Neural cell (in vitro differentiated cells): ENCODE measurements at regions not wholly inside any gene's neighbourhood (a gene's known extent, or its start where the extent isn't known, plus 50 kb on each side); places are given as distances from the start of the nearest gene placed in this dataset.

Experiments
- H2AFZ ChIP-seq: fragments of 200-600, 300-800 bp; sonication (generic), shearing (Covaris generic); 2 replicates; pipeline ENCODE4 v1.6.0; 2014; ENCODE audit warnings: low read depth, mild to moderate bottlenecking, antibody characterized with exemption, low read length, moderate library complexity
- H3F3A ChIP-seq: fragments of 200-600 bp; shearing (Covaris generic); 2 replicates; pipeline ENCODE4 v1.6.1; 2016; ENCODE audit warnings: mild to moderate bottlenecking, moderate library complexity, mixed read lengths, antibody characterized with exemption, low read length; ENCODE audit not compliant: insufficient read depth, poor library complexity, severe bottlenecking
- H3K27ac ChIP-seq: fragments of 200-600, 300-800 bp; sonication (generic), shearing (Covaris generic); 2 replicates; pipeline ENCODE4 v1.5.1; 2014; ENCODE audit warnings: mild to moderate bottlenecking, low read length, moderate library complexity
- H3K27me3 ChIP-seq: fragments of 300-800, 200-600 bp; sonication (generic), shearing (Covaris generic); 2 replicates; pipeline ENCODE4 v1.6.0; 2014; ENCODE audit warnings: mild to moderate bottlenecking, low read depth, low read length, moderate library complexity; ENCODE audit not compliant: insufficient read depth
- H3K36me3 ChIP-seq: fragments of 300-800, 200-600 bp; sonication (generic), shearing (Covaris generic); 2 replicates; pipeline ENCODE4 v1.5.1; 2014; ENCODE audit warnings: mild to moderate bottlenecking, antibody characterized with exemption, low read length, moderate library complexity; ENCODE audit not compliant: insufficient read depth
- H3K4me2 ChIP-seq: fragments of 300-800, 200-600 bp; sonication (generic), shearing (Covaris generic); 2 replicates; pipeline ENCODE4 v1.6.0; 2014; ENCODE audit warnings: mild to moderate bottlenecking, low read length
- H3K4me3 ChIP-seq: fragments of 300-800, 200-600 bp; sonication (generic), shearing (Covaris generic); 2 replicates; pipeline ENCODE4 v1.5.1; 2014; ENCODE audit warnings: mild to moderate bottlenecking, low read length, moderate library complexity
- H3K79me2 ChIP-seq: fragments of 200-600 bp; shearing (Covaris generic); replicated peaks from 2 replicates; pipeline ENCODE4 v1.6.0; 2014; ENCODE audit warnings: mild to moderate bottlenecking, low read length, moderate library complexity; ENCODE audit not compliant: insufficient read depth
- H3K9ac ChIP-seq: fragments of 300-800, 200-600 bp; sonication (generic), shearing (Covaris generic); 2 replicates; pipeline ENCODE4 v1.6.1; 2016; ENCODE audit warnings: mild to moderate bottlenecking, low read length, mixed read lengths
- H3K9me2 ChIP-seq: fragments of 200-600 bp; shearing (Covaris generic); 2 replicates; pipeline ENCODE4 v1.6.1; 2016; ENCODE audit warnings: mild to moderate bottlenecking, low read length, mixed read lengths; ENCODE audit not compliant: insufficient read depth
- H3K9me3 ChIP-seq: fragments of 200-600, 300-800 bp; sonication (generic), shearing (Covaris generic); 2 replicates; pipeline ENCODE4 v1.6.1; 2016; ENCODE audit warnings: mild to moderate bottlenecking, mixed run types, low read length, moderate library complexity, mixed read lengths
- H4K20me1 ChIP-seq: fragments of 200-600 bp; shearing (Covaris generic); 2 replicates; pipeline ENCODE4 v1.6.1; 2016; ENCODE audit warnings: mild to moderate bottlenecking, mixed run types; ENCODE audit not compliant: insufficient read depth
- EP300 ChIP-seq: fragments of 450-650 bp; conservative IDR thresholded peaks from 2 replicates; pipeline ENCODE4 v1.6.1; 2014; ENCODE audit warnings: antibody characterized with exemption, mild to moderate bottlenecking, moderate library complexity; ENCODE audit not compliant: poor library complexity, severe bottlenecking
- EZH2 ChIP-seq: fragments of 200-600, 300-800 bp; shearing (Covaris generic), sonication (generic); IDR thresholded peaks from 2 replicates; pipeline ENCODE4 v1.6.1; 2014; ENCODE audit warnings: antibody characterized with exemption, low read length, borderline replicate concordance, mild to moderate bottlenecking; ENCODE audit not compliant: insufficient read depth, poor library complexity, severe bottlenecking
- MXI1 ChIP-seq: fragments of 450-650 bp; conservative IDR thresholded peaks from 2 replicates; pipeline ENCODE4 v1.6.1; 2014; ENCODE audit warnings: antibody characterized with exemption, mild to moderate bottlenecking; ENCODE audit not compliant: poor library complexity, severe bottlenecking
- POLR2AphosphoS5 ChIP-seq: IDR thresholded peaks from 2 replicates; pipeline ENCODE4 v1.6.1; 2012
- RAD21 ChIP-seq: fragments of 450-650 bp; conservative IDR thresholded peaks from 2 replicates; pipeline ENCODE4 v1.6.1; 2014; ENCODE audit warnings: antibody characterized with exemption, mild to moderate bottlenecking, moderate library complexity
- SMC3 ChIP-seq: fragments of 450-650 bp; conservative IDR thresholded peaks from 2 replicates; pipeline ENCODE4 v1.6.1; 2014; ENCODE audit warnings: antibody characterized with exemption, mild to moderate bottlenecking, moderate library complexity; ENCODE audit not compliant: poor library complexity
- TAF1 ChIP-seq: IDR thresholded peaks from 2 replicates; pipeline ENCODE4 v1.6.1; 2012; ENCODE audit warnings: low read depth
- TF ChIP-seq, protein P1 (sequence below): IDR thresholded peaks from 2 replicates; pipeline ENCODE4 v1.6.1; 2012; ENCODE audit warnings: borderline replicate concordance
- TF ChIP-seq, protein P2 (sequence below): fragments of 450-650 bp; IDR thresholded peaks from 2 replicates; pipeline ENCODE4 v1.5.1; 2014; ENCODE audit warnings: antibody characterized with exemption, mild to moderate bottlenecking, moderate library complexity; ENCODE audit not compliant: poor library complexity, severe bottlenecking

DNA sequence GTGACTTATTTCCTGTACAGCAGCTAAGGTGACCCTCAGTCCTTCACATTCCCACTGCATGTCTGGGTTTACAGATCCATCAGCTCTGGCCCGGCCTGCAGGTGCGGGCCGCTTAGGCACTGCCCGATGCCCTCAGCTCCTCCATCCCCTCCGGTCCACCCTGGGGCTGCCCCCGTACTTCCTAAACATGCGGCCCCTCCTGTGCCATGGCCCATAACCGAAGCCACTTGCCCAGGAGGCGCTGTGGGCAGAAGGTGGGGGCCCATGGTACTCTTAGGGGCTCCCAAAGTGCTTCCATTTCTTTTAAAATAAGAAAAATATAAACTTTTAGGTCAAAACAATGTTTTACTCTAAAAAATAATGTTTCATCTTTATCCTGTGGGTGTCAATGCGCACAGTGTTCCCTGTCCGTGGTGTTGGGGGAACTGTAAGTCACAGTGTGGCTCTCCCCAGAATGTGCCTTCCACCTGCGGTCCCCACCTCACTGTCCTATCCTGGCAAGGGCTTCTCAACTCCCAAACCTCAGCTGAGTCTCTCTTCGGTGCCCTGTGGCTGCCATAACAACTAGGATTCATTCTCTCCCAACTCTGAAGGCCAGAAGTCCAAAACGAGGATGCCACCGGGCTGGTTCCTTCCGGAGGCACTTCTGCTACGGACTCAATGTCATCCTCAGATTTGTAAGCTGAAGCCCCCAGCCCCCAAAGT is 132.7 kb upstream of the LPCAT1 start:
- H3K9me3 ChIP-seq, result no peaks in the 10 kb centered on the region
- no peaks in the 10 kb centered on the region for H3F3A ChIP-seq
- no peaks in the 10 kb centered on the region for H4K20me1 ChIP-seq
- no peak overlapping the region for H3K27ac ChIP-seq
- TF ChIP-seq MXI1, result no peak
- TF ChIP-seq EP300, result no peak
- no peak for TF ChIP-seq EZH2
- no peak for TF ChIP-seq POLR2AphosphoS5
- no peak for TF ChIP-seq SMC3
- no peak for TF ChIP-seq TAF1
- TF ChIP-seq, protein P1, sequence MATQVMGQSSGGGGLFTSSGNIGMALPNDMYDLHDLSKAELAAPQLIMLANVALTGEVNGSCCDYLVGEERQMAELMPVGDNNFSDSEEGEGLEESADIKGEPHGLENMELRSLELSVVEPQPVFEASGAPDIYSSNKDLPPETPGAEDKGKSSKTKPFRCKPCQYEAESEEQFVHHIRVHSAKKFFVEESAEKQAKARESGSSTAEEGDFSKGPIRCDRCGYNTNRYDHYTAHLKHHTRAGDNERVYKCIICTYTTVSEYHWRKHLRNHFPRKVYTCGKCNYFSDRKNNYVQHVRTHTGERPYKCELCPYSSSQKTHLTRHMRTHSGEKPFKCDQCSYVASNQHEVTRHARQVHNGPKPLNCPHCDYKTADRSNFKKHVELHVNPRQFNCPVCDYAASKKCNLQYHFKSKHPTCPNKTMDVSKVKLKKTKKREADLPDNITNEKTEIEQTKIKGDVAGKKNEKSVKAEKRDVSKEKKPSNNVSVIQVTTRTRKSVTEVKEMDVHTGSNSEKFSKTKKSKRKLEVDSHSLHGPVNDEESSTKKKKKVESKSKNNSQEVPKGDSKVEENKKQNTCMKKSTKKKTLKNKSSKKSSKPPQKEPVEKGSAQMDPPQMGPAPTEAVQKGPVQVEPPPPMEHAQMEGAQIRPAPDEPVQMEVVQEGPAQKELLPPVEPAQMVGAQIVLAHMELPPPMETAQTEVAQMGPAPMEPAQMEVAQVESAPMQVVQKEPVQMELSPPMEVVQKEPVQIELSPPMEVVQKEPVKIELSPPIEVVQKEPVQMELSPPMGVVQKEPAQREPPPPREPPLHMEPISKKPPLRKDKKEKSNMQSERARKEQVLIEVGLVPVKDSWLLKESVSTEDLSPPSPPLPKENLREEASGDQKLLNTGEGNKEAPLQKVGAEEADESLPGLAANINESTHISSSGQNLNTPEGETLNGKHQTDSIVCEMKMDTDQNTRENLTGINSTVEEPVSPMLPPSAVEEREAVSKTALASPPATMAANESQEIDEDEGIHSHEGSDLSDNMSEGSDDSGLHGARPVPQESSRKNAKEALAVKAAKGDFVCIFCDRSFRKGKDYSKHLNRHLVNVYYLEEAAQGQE, result no peak
- TF ChIP-seq, protein P2, sequence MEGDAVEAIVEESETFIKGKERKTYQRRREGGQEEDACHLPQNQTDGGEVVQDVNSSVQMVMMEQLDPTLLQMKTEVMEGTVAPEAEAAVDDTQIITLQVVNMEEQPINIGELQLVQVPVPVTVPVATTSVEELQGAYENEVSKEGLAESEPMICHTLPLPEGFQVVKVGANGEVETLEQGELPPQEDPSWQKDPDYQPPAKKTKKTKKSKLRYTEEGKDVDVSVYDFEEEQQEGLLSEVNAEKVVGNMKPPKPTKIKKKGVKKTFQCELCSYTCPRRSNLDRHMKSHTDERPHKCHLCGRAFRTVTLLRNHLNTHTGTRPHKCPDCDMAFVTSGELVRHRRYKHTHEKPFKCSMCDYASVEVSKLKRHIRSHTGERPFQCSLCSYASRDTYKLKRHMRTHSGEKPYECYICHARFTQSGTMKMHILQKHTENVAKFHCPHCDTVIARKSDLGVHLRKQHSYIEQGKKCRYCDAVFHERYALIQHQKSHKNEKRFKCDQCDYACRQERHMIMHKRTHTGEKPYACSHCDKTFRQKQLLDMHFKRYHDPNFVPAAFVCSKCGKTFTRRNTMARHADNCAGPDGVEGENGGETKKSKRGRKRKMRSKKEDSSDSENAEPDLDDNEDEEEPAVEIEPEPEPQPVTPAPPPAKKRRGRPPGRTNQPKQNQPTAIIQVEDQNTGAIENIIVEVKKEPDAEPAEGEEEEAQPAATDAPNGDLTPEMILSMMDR, result no peak
- no peak for TF ChIP-seq RAD21
- H3K9me2 ChIP-seq, result no peaks in the 10 kb centered on the region
- no peak overlapping the region for H3K4me3 ChIP-seq
- H3K4me2 ChIP-seq, result no peak overlapping the region
- no peaks in the 10 kb centered on the region for H3K79me2 ChIP-seq
- no peak overlapping the region for H2AFZ ChIP-seq
- H3K36me3 ChIP-seq, result no peaks in the 10 kb centered on the region
- H3K9ac ChIP-seq, result no peak overlapping the region
- H3K27me3 ChIP-seq, result peaks cover 14% of the 10 kb centered on the region

DNA sequence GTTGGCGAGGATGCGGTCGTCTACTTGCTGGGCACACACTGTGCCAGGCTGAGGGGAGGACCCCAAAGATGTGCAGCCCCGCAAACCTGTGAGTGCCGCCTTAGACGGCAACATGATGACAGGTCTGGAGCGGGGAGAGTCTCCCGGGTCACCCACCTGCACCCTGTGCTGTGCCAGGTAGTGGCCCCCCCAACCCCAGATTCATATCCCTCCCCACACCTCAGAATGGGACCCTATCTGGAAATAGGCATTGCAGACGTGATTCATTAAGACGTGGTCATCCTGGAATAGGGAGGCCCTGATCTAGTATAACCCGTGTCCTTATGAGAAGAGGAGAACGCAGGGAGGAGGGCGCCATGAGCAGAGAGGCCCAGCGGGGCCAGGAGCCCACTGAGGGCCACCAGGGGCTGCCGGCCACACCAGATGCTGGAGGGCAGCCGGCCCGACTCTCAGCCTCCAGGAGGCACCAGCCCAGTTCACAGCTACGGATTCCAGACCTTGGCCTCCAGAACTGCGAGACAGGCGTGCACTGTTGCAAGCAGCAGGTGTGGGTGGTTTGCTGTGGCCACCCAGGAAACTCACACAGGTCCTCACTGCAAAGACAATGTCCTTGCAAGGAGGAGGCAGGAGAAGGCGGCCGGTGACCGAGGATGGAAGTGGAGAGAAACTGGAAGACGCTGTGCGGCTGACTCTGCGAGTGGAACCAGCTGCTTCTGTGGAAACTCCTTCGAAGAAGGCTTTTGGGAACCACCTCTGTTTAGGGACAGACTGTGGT is 131.9 kb upstream of the LPCAT1 start:
- no peaks in the 10 kb centered on the region for H3K9me2 ChIP-seq
- H3K79me2 ChIP-seq, result no peaks in the 10 kb centered on the region
- no peak for TF ChIP-seq EP300
- no peak overlapping the region for H3K9ac ChIP-seq
- no peaks in the 10 kb centered on the region for H3K36me3 ChIP-seq
- no peak overlapping the region for H2AFZ ChIP-seq
- peaks cover 14% of the 10 kb centered on the region for H3K27me3 ChIP-seq
- no peak overlapping the region for H3K4me2 ChIP-seq
- no peaks in the 10 kb centered on the region for H3F3A ChIP-seq
- no peak overlapping the region for H3K27ac ChIP-seq
- no peaks in the 10 kb centered on the region for H3K9me3 ChIP-seq
- H4K20me1 ChIP-seq, result no peaks in the 10 kb centered on the region
- H3K4me3 ChIP-seq, result no peak overlapping the region
